ENCODE measurements at regions not wholly inside any gene's neighbourhood (a gene's known extent, or its start where the extent isn't known, plus 50 kb on each side); places are given as distances from the start of the nearest gene placed in this dataset.

DNA sequence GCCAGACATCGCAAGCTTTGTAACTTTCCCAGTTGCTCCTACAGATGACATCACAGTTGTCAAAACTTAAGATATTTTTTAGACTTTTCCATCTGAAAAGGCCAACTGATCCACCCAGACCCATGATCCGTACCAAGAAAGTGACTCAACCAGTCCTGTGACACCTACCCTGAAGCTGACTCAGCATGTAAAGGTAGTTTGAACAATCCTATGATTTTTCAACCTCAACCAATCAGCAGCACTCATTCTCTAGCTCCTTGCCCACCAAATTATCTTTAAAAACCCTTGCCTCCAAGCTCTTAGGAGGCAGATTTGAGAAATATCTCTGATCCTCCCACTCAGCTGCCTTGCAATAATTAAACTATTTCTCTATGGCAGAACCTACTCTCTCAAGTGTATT lies 1686.7 kb upstream of the LRRTM1 start:
- DNase-seq = no peak

DNA sequence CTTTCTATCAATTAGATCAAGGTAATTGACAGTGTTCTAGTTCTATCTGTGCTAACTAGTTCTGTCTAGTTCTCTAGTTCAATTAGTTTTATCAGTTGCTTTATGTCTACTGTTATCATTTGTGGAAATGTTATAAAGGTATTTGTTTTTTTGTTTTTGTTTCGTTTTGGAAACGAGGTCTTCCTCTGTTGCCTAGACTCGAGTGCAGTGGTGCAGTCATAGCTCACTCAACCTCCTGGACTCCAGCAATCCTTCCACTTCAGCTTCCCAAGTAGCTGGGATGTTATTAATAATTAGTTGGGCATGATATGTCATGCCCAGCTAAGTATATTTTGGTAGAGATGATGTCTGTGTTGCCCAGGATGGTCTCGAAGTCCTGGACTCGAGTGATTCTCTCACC lies 1682.8 kb upstream of the LRRTM1 start:
- DNase-seq = no peak

DNA sequence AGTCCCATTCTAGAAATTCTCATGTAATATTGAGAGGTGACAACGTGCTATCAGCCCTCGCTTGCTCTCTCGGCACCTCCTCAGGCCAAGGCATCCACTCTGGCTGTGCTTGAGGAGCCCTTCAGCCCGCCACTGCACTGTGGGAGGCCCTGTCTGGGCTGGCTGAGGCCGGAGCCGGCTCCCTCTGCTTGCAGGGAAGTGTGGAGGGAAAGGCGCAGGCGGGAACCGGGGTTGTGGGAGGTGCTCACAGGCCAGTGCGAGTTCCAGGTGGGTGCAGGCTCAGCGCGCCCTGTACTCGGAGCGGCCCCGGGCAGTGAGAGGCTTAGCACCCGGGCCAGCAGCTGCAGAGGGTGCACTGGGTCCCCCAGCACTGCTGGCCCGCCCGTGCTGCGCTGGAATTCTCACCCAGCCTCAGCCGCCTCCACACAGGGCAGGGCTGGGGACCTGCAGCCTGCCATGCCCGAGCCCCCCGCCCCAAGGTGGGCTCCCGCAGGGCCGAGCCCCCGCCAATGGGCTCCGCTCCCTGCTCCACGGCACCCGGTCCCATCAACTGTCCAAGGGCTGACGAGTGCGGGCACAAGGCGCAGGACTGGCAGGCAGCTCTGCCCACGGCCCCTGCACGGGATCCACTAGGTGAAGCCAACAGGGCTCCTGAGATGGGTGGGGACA lies 1680.6 kb upstream of the LRRTM1 start:
- no peak for DNase-seq

DNA sequence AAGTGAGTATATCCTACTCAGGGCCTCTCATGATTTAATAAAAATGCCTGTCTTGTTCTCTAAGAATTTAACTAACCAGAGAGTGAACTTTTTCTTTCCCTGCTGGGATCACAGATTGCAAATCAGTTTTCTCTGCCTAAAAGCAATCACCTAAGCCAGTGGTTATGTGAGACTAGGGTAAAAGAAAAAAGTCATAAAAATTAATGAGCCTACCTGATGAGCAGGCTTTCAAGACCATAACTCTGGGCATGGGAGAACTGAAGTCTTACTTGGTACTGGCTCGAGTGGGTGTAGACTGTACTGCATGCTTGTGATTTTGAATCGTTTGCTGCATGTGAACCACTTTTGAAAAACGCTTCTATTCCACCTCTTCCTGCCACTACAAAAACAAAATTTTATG lies 1677.0 kb upstream of the LRRTM1 start:
- DNase-seq = no peak

DNA sequence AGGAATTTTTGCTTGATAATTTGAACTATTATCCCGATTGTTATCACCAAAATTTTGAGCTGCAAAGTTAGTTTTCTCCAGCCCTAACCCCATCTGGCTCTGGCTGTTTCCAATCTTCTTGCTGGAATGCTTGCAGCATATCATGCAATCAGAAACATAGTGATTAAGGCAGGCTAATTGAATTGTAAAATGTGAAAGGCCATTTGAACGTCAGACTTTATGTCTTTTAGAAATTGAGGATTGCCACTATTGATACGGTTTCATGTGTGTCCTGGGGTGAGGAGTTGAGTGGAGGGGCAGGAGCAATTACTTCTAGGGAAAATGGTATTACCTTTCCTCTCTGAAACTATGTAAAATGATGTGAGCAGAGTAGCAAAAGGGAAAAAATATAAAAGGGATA lies 1674.5 kb upstream of the LRRTM1 start:
- DNase-seq = no peak

DNA sequence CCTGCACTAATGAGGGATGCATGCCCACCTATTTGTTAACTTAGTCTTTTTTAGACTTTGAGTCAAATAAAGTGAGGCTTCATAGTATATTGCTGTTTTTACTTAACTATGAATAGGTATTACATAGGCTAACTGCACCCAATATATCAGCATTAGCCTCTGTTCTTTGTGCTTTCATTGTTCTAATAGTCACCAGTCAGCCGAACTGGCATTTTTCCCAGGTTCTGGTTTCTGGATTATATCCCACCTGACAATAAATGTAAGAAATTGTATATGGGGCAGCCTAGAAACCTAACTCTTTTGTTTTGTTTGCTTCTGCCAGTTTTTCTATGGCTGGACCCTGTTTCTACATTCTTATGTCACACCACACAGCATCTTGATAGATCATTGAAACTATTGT lies 1672.4 kb upstream of the LRRTM1 start:
- no peak for DNase-seq

DNA sequence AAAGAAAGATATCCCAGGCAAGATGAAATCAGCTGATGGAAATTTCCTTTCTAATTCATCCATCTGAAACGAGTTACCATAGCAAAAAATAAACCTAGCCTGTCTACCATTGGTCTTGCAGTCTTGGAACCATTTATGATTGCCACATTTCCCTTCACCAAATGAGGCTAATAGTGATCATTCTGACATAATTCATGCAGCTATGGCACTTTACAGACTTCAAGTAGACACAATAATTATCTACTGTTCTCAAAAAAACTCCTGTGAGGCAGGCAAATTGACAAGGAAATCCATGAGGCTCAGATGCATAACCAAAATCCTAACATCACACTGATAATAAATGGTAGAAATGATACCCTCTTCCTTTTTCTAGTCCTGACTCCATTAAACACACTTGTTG lies 1669.7 kb upstream of the LRRTM1 start:
- no peak for DNase-seq

DNA sequence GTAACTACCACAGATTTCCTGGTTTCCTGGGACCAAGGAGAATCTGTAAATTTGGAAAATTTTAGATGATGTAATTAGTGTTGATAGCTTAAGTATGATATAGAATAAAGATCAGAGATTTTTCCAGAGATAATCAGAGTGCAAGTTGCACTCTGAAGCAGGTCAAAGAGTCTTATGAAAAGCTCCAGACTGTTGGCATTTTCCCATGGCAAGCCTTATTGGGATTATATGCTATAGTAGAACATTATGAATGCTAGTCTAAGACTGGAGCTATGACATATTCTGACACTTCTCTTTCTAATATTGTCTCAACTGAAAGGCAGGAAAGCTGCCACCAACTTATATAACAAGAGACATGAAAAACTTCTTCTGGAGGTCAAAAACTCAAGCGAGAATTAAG lies 1638.3 kb upstream of the LRRTM1 start:
- DNase-seq = no peak

DNA sequence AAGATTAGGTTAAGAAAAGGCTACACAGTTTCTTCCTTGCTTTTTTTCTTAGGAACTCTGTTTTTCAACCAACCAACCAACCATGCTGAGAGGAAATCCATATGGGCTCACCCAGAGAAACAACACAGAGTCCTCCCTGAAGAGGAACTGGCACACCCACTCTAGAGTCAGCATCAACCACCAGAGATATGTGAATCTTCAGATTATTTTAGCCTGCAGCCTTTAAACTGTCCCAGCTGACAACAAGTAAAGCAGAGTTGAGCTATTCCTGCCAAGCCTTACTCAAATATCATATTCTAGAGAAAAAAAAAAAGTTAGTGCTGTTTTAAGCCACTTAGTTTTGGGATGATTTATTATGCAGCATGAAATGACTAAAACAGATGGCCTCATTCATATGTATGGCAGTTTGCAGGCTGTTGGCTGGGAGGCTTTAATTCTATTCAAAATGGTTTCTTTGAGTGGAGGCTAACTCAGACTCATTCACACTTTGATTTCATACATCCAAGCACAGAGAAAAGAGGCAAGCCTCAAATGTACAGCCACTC lies 1637.7 kb upstream of the LRRTM1 start:
- no peak for DNase-seq

DNA sequence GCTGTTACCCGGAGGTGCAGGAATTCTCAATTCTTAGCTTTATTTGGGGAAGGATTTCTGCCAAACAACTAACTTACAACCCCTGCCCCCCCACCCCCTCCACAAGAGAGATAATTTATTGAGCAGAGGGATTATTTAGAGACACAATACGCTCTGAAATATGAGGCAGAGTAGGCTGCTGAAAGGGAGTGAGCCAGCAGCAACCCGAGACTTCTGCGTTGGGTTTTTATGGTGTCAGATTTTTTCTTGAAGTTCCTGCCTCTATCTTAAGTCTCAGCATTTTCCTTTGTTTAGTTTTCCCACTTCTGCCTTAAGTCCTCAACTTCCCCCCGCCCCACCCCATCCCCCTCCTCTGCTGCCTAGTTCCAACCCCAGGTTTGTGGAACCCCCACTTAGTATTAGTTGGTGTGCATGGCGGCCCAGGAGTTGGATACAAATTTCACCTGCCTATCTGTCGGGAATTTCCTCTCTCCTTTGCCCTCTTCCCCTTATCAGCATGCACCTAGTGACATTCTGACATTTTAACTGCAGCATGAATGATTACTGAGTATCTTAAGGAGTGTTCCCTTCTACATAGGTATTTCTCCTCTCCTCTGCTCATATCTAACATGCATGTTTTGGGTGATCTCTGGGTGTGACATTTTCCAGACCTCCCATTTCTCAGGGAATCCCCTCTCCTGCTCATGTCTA lies 1635.9 kb upstream of the LRRTM1 start:
- DNase-seq = no peak

DNA sequence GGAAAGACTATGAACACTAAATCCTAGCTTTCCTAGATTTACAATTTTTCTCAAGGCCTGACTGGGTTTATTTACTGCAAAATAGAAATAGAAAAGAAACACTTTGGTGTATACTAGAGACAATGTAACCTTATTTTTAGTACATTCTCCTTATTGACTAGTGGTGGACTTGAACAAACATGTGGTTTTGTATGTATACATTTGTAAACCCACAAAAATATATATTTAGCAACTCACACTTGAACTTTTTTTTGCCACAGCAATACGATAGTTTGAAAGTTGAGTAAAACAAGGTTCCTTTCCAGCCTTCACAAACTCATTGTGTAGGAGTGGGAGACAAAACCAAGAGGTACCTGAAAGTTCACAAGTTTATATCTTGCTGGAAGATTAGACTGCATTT lies 1633.4 kb upstream of the LRRTM1 start:
- DNase-seq = no peak

DNA sequence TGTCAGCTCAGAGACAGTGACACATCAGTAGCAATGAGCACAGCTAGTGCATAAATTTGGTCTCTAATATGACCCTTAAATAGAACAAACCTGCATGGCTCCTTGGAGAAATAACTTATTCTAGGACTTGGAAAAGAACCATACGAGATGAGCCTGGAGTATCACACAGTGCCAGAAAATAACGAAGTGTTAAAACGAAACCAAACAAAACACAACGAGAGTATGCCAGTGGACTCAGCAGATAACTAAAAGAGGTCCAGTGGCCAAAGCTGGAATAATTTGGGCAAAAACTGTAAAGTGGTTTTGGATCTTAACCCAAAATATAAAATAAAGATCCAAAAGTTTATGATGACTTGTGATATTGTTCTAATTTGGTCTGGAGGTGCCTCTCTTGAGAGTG lies 1599.0 kb upstream of the LRRTM1 start:
- no peak for DNase-seq

DNA sequence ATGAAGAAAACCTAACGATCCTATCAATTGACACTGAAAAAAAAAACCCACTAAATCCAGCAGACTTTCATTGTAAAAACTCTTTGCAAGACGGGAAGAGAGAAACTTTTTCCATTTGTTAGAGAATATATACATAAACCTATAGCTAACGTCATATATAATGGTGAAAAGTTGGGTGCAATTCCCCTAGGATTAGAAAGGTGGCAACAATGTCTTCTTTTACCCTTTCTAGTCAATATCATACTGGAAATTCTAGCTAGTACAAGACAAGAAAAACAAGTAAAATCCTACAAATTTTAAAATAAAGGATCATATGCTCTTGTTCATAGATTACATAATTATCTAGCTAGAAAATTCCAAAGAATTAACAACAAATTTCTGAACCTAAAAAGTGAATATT lies 1596.5 kb upstream of the LRRTM1 start:
- no peak for DNase-seq

DNA sequence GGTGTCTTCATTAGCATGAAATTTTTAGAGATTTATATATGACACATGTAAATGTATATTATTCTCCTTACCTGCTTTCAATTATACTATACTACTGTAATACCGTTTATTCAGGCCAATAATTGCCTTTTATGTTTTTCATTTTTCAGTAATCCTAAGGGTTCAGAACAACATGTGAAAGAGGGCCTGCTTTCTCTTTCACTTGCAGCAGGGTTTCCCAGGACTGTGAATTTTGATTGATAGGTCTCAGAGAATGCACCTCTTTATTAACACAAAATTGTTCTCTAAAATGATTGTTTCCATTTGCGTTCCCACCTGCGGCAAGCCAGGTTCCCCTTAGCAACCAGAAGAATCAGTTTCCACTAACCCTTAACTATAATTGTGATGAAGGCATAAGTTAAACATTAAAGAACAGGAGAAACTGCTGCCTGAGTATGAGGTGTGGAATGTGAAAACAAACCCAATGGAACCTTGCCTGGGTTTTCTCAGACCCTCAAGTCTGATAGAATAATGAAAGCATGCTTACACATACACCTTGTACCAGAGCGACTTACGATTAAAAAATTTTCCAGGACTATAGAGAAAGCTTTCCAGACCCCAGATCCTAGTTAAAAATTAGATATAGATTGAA lies 1591.2 kb upstream of the LRRTM1 start:
- DNase-seq = no peak

DNA sequence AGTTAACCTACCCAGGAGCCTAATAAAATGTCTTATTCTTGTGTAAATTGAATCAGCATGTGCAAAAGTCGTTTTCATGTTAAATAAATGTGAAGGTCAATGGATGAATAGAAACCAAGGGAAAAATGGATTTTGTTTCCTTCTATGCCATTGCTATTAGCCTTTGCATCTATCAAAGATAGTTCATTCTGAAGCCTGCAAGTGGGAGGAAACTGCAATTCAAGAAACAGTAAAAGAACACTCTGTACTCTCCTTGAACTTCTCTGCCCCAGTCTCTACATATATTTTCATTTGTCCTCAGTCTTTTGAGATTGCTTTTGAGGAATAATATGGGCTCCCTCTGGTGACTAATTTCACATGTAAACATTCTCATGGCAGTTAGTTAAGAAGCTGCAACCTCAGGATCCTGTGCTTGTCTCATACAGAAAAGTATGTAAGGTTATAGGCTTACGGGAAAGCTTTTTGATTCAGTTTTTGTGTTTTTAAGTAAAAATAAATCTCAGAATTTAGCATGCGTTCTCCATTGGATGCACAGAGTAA lies 1590.0 kb upstream of the LRRTM1 start:
- no peak for DNase-seq

DNA sequence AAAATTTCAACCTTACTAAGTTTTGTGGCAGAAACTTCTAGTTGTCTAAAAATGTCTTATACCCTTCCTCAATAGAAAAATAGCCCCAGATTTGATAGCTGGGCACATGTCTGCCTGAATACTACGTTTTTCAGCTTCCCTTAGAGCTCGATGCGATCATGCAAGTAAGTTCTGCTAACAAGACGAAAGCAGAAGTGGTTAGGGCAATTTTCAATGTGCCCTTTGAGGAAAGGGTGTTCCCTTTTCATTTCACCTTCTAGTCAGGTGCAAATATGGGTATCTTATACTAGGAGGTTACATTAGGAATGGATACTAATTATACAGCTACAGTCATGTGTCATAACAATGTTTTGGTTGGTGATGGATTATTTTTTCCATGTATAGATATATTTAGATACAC lies 1572.1 kb upstream of the LRRTM1 start:
- no peak for DNase-seq

DNA sequence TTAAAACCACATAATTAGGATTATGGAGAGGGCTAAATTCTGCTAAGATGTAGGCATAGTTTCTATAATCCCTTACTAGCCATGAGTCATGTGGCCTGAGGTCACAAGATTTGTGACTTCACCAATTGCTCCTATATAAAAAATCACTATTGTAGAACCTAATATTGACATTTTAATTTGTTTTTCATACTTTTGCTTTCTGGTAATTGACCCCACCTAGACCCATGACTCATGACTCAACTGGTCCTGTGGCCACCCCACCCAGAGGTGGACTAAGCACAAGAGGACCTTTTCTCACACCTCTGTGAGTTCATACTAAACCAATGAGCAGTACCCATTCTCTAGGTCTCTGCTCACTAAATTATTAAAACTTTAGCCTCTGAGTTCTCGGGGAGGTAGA lies 1567.5 kb upstream of the LRRTM1 start:
- no peak for DNase-seq

DNA sequence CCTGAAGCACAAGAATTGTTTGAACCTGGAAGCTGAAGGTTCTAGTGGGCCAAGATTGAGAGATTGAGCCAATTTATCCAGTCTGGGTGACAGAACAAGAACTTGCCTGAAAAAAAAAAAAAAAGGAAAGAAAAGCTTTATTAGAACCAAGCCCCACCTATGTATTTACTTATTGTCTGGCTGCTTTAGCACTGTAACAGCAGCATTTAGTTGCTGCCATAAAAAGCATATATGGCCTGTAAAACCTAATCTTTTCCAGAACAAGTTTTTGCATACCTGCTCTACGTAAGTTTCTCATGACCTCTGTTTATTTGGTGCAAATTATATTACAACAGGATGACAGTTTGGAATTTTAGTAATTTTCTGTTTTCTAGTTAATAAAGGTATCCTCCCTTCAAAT lies 1565.6 kb upstream of the LRRTM1 start:
- no peak for DNase-seq

DNA sequence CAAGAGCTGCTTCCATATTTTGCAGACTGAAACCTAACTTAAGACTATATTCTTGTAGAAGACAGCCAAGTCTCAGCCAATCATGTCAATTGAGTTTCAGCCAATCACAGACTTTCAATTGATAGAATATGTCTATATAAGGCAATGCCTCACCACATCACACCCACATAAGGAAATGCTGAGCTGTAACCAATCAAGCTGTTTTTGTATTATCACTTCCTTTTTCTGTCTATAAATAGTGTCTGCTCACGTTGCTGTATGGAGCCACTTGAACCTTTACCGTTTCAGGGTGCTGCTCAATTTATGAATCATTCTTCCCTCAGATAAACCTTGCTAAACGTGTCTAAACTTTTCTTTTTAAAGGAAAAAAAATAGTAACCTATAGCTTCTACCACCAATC lies 1554.4 kb upstream of the LRRTM1 start:
- DNase-seq = no peak

DNA sequence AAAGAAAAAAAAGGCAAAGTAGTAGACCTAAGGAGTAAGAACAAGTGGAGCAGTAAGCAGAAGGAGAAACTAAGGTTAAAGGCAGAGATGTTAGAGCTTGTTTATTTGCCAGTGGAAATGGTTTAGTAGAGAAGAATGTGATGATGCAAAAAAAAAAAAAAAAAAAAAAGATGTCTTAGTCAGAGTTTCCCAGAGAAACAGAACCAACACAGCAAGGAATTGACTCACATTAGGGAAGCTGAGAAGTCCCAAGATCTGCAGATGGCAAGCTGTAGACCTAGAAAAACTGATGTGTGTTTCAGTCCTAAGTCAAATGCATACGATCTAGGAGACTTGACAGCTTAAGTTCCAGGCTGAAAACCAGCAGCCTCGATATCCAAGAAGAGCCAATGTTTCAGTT lies 1548.8 kb upstream of the LRRTM1 start:
- no peak for DNase-seq

DNA sequence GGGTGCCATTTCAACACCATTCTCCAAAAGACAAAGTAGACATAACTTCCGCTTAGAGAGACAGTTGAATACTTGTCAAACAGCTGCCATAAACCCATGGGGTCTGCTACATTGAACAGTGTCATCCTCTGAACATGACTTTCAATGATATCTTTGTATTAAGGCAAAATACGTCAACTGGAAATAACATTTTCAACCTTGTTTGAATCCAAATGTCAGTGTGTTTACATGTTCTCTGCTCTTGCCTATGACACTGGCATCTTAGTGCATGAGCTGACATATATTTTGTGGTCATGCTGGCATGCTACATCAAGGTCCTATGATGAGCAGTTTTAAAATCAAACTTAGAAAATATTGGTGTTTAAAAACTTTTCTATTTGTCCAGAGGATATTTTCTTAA lies 1548.1 kb upstream of the LRRTM1 start:
- DNase-seq = no peak

DNA sequence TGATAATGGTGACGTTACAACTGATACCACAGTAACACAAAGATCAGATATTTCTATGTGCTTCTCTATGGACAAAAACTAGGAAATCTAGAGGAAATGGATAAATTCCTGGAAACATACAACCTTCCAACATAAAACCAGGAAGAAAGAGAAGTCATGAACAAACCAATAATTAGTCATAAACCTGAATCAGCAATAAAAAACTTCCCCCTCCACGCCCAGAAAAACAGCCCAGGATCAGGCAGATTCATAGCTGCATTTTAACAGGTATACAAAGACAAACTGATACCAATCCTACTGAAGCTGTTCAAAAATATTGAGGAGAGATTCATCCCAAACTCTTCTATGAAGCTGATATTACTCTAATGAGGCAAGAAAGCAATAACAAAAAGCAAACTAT lies 1535.2 kb upstream of the LRRTM1 start:
- DNase-seq = no peak

DNA sequence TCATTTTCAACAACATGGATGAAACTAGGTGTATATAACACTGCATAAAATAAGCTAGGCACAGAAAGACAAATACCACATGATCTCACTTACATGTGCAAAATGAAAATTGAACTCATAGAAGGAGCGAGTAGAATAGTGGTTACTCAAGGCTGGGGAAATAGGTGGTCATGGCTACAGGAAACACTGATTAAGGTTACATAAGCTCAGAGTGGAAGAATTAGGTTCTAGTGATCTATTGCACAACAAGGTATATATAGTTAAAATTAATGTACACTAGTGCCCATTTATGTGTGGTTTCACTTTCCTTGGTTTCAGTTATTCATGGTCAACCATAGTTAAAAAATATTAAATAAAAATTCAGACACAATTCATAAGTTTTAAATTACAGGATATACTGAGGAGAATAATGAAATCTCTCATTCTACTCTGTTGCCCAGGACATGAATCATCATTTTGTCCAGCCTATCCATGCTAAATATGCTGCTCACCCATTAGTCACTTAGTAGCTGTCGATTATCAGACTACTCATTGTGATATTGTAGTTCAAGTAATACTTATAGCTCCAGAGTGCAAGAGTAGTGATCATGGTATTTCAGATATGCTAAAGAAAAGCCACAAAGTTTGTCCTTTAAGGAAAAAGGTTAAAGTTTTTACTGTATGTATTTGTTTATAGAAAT lies 1530.9 kb upstream of the LRRTM1 start:
- no peak for DNase-seq
